ENCODE measurements at regions not wholly inside any gene's neighbourhood (a gene's known extent, or its start where the extent isn't known, plus 50 kb on each side); places are given as distances from the start of the nearest gene placed in this dataset.

- no peak for DNase-seq (ENCODE audit: low spot score)
These were observed 701.0 kb downstream of the SEMA5A start for GRCh38 chr5:8844847-8845246.

- no peak for DNase-seq (ENCODE audit: low spot score)
These were observed 700.6 kb downstream of the SEMA5A start for GRCh38 chr5:8845296-8845695.

- no peak for DNase-seq (ENCODE audit: low spot score)
These were observed 697.5 kb downstream of the SEMA5A start for GRCh38 chr5:8848366-8848765.

- DNase-seq (ENCODE audit: low spot score) = no peak
These were observed 696.8 kb downstream of the SEMA5A start for GRCh38 chr5:8848997-8849594.

- DNase-seq (ENCODE audit: low spot score) = no peak
These were observed 694.8 kb downstream of the SEMA5A start for GRCh38 chr5:8851101-8851500.

GRCh38 chr5:8857051-8857450, 688.8 kb downstream of the SEMA5A start:
- no peak for DNase-seq (ENCODE audit: low spot score)

GRCh38 chr5:8861764-8862163, 684.1 kb downstream of the SEMA5A start:
- DNase-seq (ENCODE audit: low spot score) = no peak

- no peak for DNase-seq (ENCODE audit: low spot score)
These were observed 681.8 kb downstream of the SEMA5A start for GRCh38 chr5:8864053-8864452.

- no peak for DNase-seq (ENCODE audit: low spot score)
These were observed 680.6 kb downstream of the SEMA5A start for GRCh38 chr5:8865266-8865665.

- no peak for DNase-seq (ENCODE audit: low spot score)
These were observed 680.0 kb downstream of the SEMA5A start for GRCh38 chr5:8865686-8866374.

- DNase-seq (ENCODE audit: low spot score) = no peak
These were observed 677.6 kb downstream of the SEMA5A start for GRCh38 chr5:8868283-8868682.

- no peak for DNase-seq (ENCODE audit: low spot score)
These were observed 675.9 kb downstream of the SEMA5A start for GRCh38 chr5:8869932-8870331.

GRCh38 chr5:8870349-8870958, 675.4 kb downstream of the SEMA5A start:
- no peak for DNase-seq (ENCODE audit: low spot score)

- no peak for DNase-seq (ENCODE audit: low spot score)
These were observed 674.9 kb downstream of the SEMA5A start for GRCh38 chr5:8870959-8871355.

GRCh38 chr5:8871446-8871845, 674.4 kb downstream of the SEMA5A start:
- no peak for DNase-seq (ENCODE audit: low spot score)

GRCh38 chr5:8875722-8876121, 670.2 kb downstream of the SEMA5A start:
- DNase-seq (ENCODE audit: low spot score) = no peak

- DNase-seq (ENCODE audit: low spot score) = no peak
These were observed 666.6 kb downstream of the SEMA5A start for GRCh38 chr5:8879248-8879647.

- no peak for DNase-seq (ENCODE audit: low spot score)
These were observed 661.8 kb downstream of the SEMA5A start for GRCh38 chr5:8884029-8884428.

- no peak for DNase-seq (ENCODE audit: low spot score)
These were observed 652.9 kb downstream of the SEMA5A start for GRCh38 chr5:8892926-8893325.

- no peak for DNase-seq (ENCODE audit: low spot score)
These were observed 651.8 kb downstream of the SEMA5A start for GRCh38 chr5:8894031-8894430.

GRCh38 chr5:8895062-8895461, 650.8 kb downstream of the SEMA5A start:
- no peak for DNase-seq (ENCODE audit: low spot score)

GRCh38 chr5:8895599-8895998, 650.3 kb downstream of the SEMA5A start:
- no peak for DNase-seq (ENCODE audit: low spot score)

- DNase-seq (ENCODE audit: low spot score) = no peak
These were observed 648.6 kb downstream of the SEMA5A start for GRCh38 chr5:8897316-8897715.
